ENCODE measurements at regions not wholly inside any gene's neighbourhood (a gene's known extent, or its start where the extent isn't known, plus 50 kb on each side); places are given as distances from the start of the nearest gene placed in this dataset.

GRCh38 chr20:39660965-39661364 lies 698.8 kb downstream of the DHX35 start:
- TF ChIP-seq CTCF (IDR thresholded peaks at IDR 0.05; ENCODE audit: insufficient read depth, low read length, poor library complexity, severe bottlenecking) (no peak), EZH2phosphoT487 (conservative IDR thresholded peaks at IDR 0.05; ENCODE audit: low read length) (no peak)
- Histone ChIP-seq H3F3A (ENCODE audit: insufficient read depth) (no peaks in the 10 kb centered on the region), H3K4me3 (ENCODE audit: insufficient read depth, low read length, poor library complexity, severe bottlenecking) (no peak overlapping the region), H3K27ac (ENCODE audit: low read depth, low read length) (no peak overlapping the region), H3K9ac (ENCODE audit: low read length) (no peak overlapping the region), H3K4me2 (ENCODE audit: low read depth, low read length, poor library complexity, severe bottlenecking) (no peak overlapping the region), H3K36me3 (ENCODE audit: low read length) (no peaks in the 10 kb centered on the region), H4K20me1 (ENCODE audit: low read depth, low read length) (no peaks in the 10 kb centered on the region), H3K79me2 (ENCODE audit: insufficient read depth, low read length) (no peaks in the 10 kb centered on the region), H2AFZ (ENCODE audit: low read depth, low read length, severe bottlenecking) (no peak overlapping the region), H3K27me3 (ENCODE audit: low read length) (no peaks in the 10 kb centered on the region), H3K9me2 (replicated peaks; ENCODE audit: insufficient read depth, low read length) (no peaks in the 10 kb centered on the region), H3K9me3 (ENCODE audit: insufficient read depth, low read length) (no peaks in the 10 kb centered on the region)

- H3K9ac ChIP-seq (ENCODE audit: low read length), result no peak overlapping the region
- H3K36me3 ChIP-seq (ENCODE audit: low read length), result no peaks in the 10 kb centered on the region
- H4K20me1 ChIP-seq (ENCODE audit: low read depth, low read length), result no peaks in the 10 kb centered on the region
- H2AFZ ChIP-seq (ENCODE audit: low read depth, low read length, severe bottlenecking), result no peak overlapping the region
- H3K27ac ChIP-seq (ENCODE audit: low read depth, low read length), result no peak overlapping the region
- no peak overlapping the region for H3K4me3 ChIP-seq (ENCODE audit: insufficient read depth, low read length, poor library complexity, severe bottlenecking)
- H3K9me2 ChIP-seq (replicated peaks; ENCODE audit: insufficient read depth, low read length), result no peaks in the 10 kb centered on the region
- H3K9me3 ChIP-seq (ENCODE audit: insufficient read depth, low read length), result no peaks in the 10 kb centered on the region
- H3F3A ChIP-seq (ENCODE audit: insufficient read depth), result no peaks in the 10 kb centered on the region
- no peaks in the 10 kb centered on the region for H3K27me3 ChIP-seq (ENCODE audit: low read length)
- no peak overlapping the region for H3K4me2 ChIP-seq (ENCODE audit: low read depth, low read length, poor library complexity, severe bottlenecking)
- TF ChIP-seq CTCF (IDR thresholded peaks at IDR 0.05; ENCODE audit: insufficient read depth, low read length, poor library complexity, severe bottlenecking), result no peak
- TF ChIP-seq EZH2phosphoT487 (conservative IDR thresholded peaks at IDR 0.05; ENCODE audit: low read length), result no peak
- no peaks in the 10 kb centered on the region for H3K79me2 ChIP-seq (ENCODE audit: insufficient read depth, low read length)
Measured at GRCh38 chr20:39660226-39660625, 698.1 kb downstream of the DHX35 start.

- H2AFZ ChIP-seq (ENCODE audit: low read depth, low read length, severe bottlenecking), result no peak overlapping the region
- no peaks in the 10 kb centered on the region for H3K9me3 ChIP-seq (ENCODE audit: insufficient read depth, low read length)
- no peak overlapping the region for H3K27ac ChIP-seq (ENCODE audit: low read depth, low read length)
Measured at GRCh38 chr20:39658662-39659409, 696.7 kb downstream of the DHX35 start.

More at GRCh38 chr20:39658662-39659409, 696.7 kb downstream of the DHX35 start:
- H3F3A ChIP-seq (ENCODE audit: insufficient read depth), result no peaks in the 10 kb centered on the region
- H3K9me2 ChIP-seq (replicated peaks; ENCODE audit: insufficient read depth, low read length), result no peaks in the 10 kb centered on the region
- no peaks in the 10 kb centered on the region for H4K20me1 ChIP-seq (ENCODE audit: low read depth, low read length)
- no peak overlapping the region for H3K4me2 ChIP-seq (ENCODE audit: low read depth, low read length, poor library complexity, severe bottlenecking)
- H3K79me2 ChIP-seq (ENCODE audit: insufficient read depth, low read length), result no peaks in the 10 kb centered on the region
- no peaks in the 10 kb centered on the region for H3K36me3 ChIP-seq (ENCODE audit: low read length)
- H3K9ac ChIP-seq (ENCODE audit: low read length), result no peak overlapping the region
- H3K27me3 ChIP-seq (ENCODE audit: low read length), result no peaks in the 10 kb centered on the region
- H3K4me3 ChIP-seq (ENCODE audit: insufficient read depth, low read length, poor library complexity, severe bottlenecking), result no peak overlapping the region
- TF ChIP-seq CTCF (IDR thresholded peaks at IDR 0.05; ENCODE audit: insufficient read depth, low read length, poor library complexity, severe bottlenecking) (no peak), EZH2phosphoT487 (conservative IDR thresholded peaks at IDR 0.05; ENCODE audit: low read length) (no peak)

Data from SU-DHL-6 (cell line).